GM12878 (cell line): ENCODE measurements at regions not wholly inside any gene's neighbourhood (a gene's known extent, or its start where the extent isn't known, plus 50 kb on each side); places are given as distances from the start of the nearest gene placed in this dataset.

Experiments used
- GABPA ChIP-seq: IDR thresholded peaks from 2 replicates; pipeline ENCODE4 v1.6.1; 2014; ENCODE audit warnings: antibody characterized with exemption, low read depth, mild to moderate bottlenecking, inconsistent platforms
- JUNB ChIP-seq: IDR thresholded peaks from 2 replicates; pipeline ENCODE4 v1.6.1; 2016; ENCODE audit warnings: antibody characterized with exemption, mild to moderate bottlenecking
- NFYB ChIP-seq: IDR thresholded peaks from 2 replicates; pipeline ENCODE4 v1.6.1; 2011; ENCODE audit warnings: low read depth, mild to moderate bottlenecking, low read length, improper control_type of control experiment, moderate library complexity; ENCODE audit not compliant: insufficient read depth
- TCF7 ChIP-seq: IDR thresholded peaks from 2 replicates; pipeline ENCODE4 v1.6.1; 2014; ENCODE audit warnings: antibody characterized with exemption, borderline replicate concordance
- USF1 ChIP-seq: IDR thresholded peaks from 2 replicates; pipeline ENCODE4 v1.6.1; 2011; ENCODE audit warnings: borderline replicate concordance, low read depth, mild to moderate bottlenecking, moderate library complexity, mixed read lengths, low read length; ENCODE audit not compliant: insufficient read depth; ENCODE audit errors: extremely low read length

GRCh38 chr13:42696191-42696590 is 85.2 kb upstream of the FAM216B start:
- no peak for TF ChIP-seq TCF7
- TF ChIP-seq GABPA = no peak
- TF ChIP-seq JUNB = no peak
- TF ChIP-seq NFYB = no peak
- no peak for TF ChIP-seq USF1
